AG10803 (cell line): ENCODE measurements at regions not wholly inside any gene's neighbourhood (a gene's known extent, or its start where the extent isn't known, plus 50 kb on each side); places are given as distances from the start of the nearest gene placed in this dataset.

ENCODE experiments used
- DNase-seq: peaks from one replicate; pipeline ENCODE4 v3.0.0; 2010; ENCODE audit warnings: low read depth
- H3K4me3 ChIP-seq: 2 replicates; pipeline ENCODE4 v1.5.1; 2011; ENCODE audit warnings: mild to moderate bottlenecking, low read length, control low read depth
- TF ChIP-seq, protein P1 (sequence below): conservative IDR thresholded peaks from 2 replicates; pipeline ENCODE4 v1.5.1; 2011; ENCODE audit warnings: mild to moderate bottlenecking, low read length, control low read depth, inconsistent platforms

DNA sequence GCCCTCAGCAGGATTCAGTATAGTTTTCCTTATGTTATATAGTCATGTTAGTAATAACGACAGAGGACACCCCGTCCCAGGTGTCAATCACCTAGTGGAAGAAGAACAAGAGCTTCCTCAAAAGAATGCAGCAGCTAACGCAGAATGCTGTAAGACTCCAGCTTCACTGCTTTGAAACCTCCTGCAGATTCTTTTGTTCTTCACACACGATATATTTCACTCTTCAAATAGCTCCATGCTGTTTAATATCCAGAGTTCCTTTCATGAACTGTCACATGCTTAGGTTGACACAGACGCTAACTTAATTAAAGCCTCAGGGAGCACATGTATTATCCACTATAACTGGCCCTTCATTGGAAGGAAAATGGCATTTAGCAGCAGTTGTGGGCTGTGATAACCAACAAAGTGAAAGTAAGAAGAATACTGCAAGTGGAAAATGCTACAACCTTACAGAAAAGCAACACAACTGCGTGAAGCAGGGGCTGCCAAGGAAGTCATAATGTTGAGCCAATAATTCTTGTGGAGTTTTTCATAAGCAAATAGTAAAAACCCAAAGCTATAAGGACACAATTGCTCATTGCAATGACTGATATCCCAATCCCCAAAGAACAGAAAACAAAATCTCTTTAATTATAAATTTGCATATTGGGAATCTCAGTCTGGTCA is 387.5 kb downstream of the PLK2 start:
- DNase-seq: no peak
- no peak overlapping the region for H3K4me3 ChIP-seq
- TF ChIP-seq, protein P1, sequence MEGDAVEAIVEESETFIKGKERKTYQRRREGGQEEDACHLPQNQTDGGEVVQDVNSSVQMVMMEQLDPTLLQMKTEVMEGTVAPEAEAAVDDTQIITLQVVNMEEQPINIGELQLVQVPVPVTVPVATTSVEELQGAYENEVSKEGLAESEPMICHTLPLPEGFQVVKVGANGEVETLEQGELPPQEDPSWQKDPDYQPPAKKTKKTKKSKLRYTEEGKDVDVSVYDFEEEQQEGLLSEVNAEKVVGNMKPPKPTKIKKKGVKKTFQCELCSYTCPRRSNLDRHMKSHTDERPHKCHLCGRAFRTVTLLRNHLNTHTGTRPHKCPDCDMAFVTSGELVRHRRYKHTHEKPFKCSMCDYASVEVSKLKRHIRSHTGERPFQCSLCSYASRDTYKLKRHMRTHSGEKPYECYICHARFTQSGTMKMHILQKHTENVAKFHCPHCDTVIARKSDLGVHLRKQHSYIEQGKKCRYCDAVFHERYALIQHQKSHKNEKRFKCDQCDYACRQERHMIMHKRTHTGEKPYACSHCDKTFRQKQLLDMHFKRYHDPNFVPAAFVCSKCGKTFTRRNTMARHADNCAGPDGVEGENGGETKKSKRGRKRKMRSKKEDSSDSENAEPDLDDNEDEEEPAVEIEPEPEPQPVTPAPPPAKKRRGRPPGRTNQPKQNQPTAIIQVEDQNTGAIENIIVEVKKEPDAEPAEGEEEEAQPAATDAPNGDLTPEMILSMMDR: no peak

DNA sequence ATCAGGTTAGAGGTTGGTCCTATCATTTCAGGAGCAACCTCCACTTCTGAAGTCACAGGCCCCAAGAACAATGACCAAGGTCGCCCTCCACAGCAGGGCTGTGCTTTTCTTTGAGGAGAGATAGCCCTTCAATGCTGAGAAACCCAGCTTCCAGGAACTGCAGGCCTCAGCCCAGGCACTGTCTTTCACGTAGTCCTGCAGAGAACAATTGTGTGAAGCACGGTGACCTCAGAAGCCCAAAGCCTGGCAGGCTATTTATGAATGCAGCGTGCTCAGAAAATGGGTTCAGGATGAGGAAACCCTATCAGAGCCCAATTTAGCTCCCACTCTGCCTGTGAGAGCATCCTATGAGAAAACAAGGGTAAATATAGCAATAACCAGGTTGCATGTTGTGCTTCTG is 388.3 kb downstream of the PLK2 start:
- TF ChIP-seq, protein P1: no peak
- DNase-seq: no peak
- H3K4me3 ChIP-seq: no peak overlapping the region

DNA sequence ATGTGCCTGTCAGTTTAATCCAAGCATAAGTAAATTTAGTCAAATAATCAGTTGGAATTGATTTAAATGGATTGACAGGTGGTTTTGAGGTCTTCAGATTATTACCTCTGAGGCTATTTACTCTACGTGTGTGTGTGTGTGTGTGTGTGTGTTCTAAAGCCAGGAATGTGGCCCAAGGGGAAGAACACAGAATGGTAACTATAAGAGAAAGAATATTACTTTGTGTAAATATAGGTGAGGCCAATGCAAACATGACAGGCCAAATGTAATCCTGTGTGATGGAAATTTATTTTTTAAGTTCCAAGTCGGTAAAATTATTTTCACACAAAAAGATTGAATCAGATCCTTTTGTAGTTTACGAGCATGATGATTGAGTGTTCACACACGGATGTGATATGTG is 390.0 kb downstream of the PLK2 start:
- TF ChIP-seq, protein P1: no peak
- H3K4me3 ChIP-seq: no peak overlapping the region
- no peak for DNase-seq

DNA sequence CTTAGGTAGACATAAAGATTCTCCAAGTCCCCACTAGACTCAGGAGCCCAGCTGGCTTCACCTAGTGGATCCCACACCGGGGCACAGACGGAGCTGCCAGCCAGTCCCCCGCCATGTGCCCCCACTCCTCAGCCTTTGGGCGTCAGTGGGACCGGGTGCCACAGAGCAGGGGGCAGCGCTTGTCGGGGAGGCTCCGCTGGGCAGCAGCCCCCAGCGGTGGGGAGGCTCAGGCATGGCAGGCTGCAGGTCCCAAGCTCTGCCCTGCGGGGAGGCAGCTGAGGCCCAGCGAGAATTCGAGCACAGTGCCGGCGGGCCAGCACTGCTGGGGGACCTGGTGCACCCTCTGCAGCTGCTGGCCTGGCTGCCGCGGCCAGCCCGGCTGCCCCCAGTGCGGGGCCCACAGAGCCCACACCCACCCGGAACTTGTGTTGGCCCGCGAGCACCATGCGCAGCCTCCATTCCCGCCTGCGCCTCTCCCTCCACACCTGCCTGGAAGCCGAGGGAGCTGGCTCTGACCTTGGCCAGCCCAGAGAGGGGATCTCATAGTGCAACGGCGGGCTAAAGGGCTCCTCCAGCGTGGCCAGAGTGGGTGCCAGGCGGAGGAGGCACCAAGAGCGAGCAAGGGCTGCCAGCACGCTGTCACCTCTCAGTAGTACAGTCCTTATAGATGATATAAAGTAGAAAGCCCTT is 390.7 kb downstream of the PLK2 start:
- no peak for DNase-seq
- TF ChIP-seq, protein P1: no peak
- H3K4me3 ChIP-seq: no peak overlapping the region

DNA sequence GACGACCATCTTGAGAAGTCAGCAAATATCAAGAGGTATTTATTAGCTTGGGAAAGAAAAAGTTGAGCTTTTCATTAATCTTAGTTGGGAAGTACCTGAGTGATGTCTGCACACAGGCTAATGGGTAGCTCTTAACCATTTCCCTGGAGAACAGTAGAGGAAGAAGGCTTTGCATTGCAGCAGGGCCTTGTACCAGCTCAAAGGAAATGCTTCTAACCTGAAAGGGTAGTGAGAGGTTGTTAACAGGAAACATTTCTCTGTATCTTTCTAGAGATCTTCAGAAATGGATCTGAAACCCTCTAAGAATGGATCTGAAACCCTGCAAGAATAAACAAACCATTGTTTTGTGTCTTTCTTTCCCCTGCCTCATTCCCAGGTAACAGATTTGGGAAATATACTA is 393.3 kb downstream of the PLK2 start:
- H3K4me3 ChIP-seq: no peak overlapping the region
- TF ChIP-seq, protein P1: no peak
- DNase-seq: no peak

DNA sequence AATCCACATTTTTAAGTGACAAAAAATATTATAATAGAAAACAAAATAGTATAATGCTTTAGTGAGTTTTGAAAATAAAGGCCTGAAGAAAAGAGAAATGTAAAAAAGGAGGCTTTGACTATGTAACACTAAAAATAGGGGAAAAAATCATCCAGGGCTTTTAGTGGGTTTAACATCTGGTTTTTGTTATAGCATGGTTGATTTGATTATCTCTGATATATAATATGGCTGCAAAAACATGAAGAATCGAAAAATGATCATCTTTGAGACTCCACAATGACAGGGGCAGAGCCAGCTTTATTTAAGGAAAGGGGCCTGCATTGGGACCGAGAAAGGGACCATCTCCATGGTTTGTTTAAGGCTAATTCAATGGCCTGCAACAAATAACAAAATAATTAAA is 393.8 kb downstream of the PLK2 start:
- DNase-seq: no peak
- TF ChIP-seq, protein P1: no peak
- no peak overlapping the region for H3K4me3 ChIP-seq

DNA sequence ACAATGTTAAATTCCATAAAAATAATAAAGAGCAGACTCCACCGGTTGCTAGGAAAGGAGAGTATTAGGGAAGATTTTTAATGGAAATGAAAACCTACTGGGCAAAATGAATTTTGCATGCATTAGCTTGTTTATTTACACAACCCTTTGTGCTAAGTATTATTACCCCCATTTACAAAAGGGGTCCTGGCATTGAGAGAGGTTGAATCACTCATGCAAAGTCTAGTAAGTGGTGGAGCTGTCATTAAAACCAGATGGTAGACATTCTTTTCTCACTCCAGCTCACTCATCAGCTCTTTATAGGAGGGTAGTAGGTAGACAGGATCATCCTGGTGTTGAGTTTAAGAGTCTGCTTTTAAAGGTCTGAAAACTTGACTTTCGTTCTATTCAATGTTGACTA is 395.1 kb downstream of the PLK2 start:
- DNase-seq: peak; percentile 63
- TF ChIP-seq, protein P1: no peak
- no peak overlapping the region for H3K4me3 ChIP-seq
